Dendritic cell treated with granulocyte-macrophage colony-stimulating factor and Interleukin-4, amounts not matched to agents 40 ng/mL and 50 ng/mL, for 4 days (primary cell): ENCODE measurements at regions not wholly inside any gene's neighbourhood (a gene's known extent, or its start where the extent isn't known, plus 50 kb on each side); places are given as distances from the start of the nearest gene placed in this dataset.
"Not testable (repeated sequence)": the region's sequence is repeated elsewhere in the genome, so short reads cannot be mapped to it uniquely, and the experiment has no call there.

Source experiments
- H3K27ac Mint-ChIP-seq: one replicate; pipeline ENCODE4 v1.8.0; 2022; ENCODE audit warnings: mild to moderate bottlenecking, mixed read lengths
- H3K27me3 Mint-ChIP-seq: one replicate; pipeline ENCODE4 v1.8.0; 2022; ENCODE audit warnings: mild to moderate bottlenecking, mixed read lengths
- H3K36me3 Mint-ChIP-seq: one replicate; pipeline ENCODE4 v1.8.0; 2022; ENCODE audit warnings: low read depth, mixed read lengths
- H3K4me1 Mint-ChIP-seq: one replicate; pipeline ENCODE4 v1.8.0; 2022; ENCODE audit warnings: low read depth, mixed read lengths
- H3K4me3 Mint-ChIP-seq: one replicate; pipeline ENCODE4 v1.8.0; 2022; ENCODE audit warnings: mild to moderate bottlenecking, moderate library complexity, mixed read lengths
- H3K9me3 Mint-ChIP-seq: one replicate; pipeline ENCODE4 v1.8.0; 2022; ENCODE audit warnings: mixed read lengths
- intact Hi-C: fragments of 100-400 bp; cut with micrococcal nuclease; formaldehyde crosslinking; loops from one replicate; pipeline ENCODE4 v1.15.0; 2022

DNA sequence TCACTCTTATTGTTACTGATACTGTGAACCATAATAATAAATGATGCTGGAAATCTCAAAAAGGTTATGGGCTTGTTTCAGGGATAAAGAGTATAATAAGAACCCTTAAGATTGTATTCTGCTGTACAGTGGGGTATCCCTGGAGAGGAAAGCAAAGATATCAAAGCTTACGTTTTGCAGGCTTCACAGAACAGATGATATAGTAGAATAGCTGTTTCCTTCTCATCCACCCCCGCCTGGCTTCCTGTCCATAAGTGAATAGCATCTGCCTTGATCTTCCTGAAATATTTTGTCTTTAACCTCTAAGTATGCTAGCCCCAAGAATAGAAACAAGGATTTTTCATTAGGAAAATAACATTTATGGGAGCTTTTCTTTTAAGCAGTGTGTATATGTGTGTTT lies 345.3 kb downstream of the SRGAP2C start:
- H3K27ac Mint-ChIP-seq: peak overlapping the region; percentile 80
- H3K36me3 Mint-ChIP-seq, H3K4me3 Mint-ChIP-seq, H3K27me3 Mint-ChIP-seq, intact Hi-C loops, H3K9me3 Mint-ChIP-seq: not testable (repeated sequence)
- H3K4me1 Mint-ChIP-seq: peaks cover 21% of the 10 kb centered on the region

- H3K9me3 Mint-ChIP-seq, H3K4me3 Mint-ChIP-seq, intact Hi-C loops, H3K27me3 Mint-ChIP-seq, H3K36me3 Mint-ChIP-seq, H3K27ac Mint-ChIP-seq: not testable (repeated sequence)
- H3K4me1 Mint-ChIP-seq: peaks cover 21% of the 10 kb centered on the region
These were observed 347.0 kb downstream of the SRGAP2C start for GRCh38 chr1:121531747-121532146.

GRCh38 chr1:121538148-121538547 lies 353.4 kb downstream of the SRGAP2C start:
- H3K9me3 Mint-ChIP-seq, H3K27ac Mint-ChIP-seq, H3K27me3 Mint-ChIP-seq, H3K4me1 Mint-ChIP-seq, H3K4me3 Mint-ChIP-seq, H3K36me3 Mint-ChIP-seq, intact Hi-C loops: not testable (repeated sequence)

- intact Hi-C loops: no loop called here
- no peaks in the 10 kb centered on the region for H3K4me1 Mint-ChIP-seq
- no peak overlapping the region for H3K4me3 Mint-ChIP-seq
- H3K27me3 Mint-ChIP-seq: no peaks in the 10 kb centered on the region
- no peaks in the 10 kb centered on the region for H3K36me3 Mint-ChIP-seq
- no peak overlapping the region for H3K27ac Mint-ChIP-seq
- H3K9me3 Mint-ChIP-seq: no peaks in the 10 kb centered on the region
These were observed 354.3 kb downstream of the SRGAP2C start for GRCh38 chr1:121538943-121539575.

DNA sequence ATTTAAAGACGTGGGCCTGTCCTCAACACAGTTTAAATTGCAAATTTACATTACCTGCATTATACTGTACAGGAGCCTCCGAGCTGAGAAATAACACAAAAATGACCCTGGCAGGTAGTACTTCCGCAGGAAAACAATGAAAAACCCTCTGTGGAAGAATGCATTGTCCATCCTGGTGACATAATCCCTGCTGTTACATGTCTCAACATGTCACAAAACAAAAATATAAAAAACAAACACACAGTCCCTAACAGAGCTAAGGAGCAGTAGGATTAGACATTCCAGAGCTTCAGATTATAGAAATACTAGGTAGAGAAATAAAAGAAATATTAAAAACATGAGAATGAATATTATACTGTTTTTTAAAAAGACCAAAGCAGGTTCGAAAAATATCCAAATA lies 359.2 kb downstream of the SRGAP2C start:
- intact Hi-C loops, H3K27ac Mint-ChIP-seq, H3K36me3 Mint-ChIP-seq, H3K9me3 Mint-ChIP-seq, H3K4me3 Mint-ChIP-seq, H3K27me3 Mint-ChIP-seq: not testable (repeated sequence)
- peaks cover 15% of the 10 kb centered on the region for H3K4me1 Mint-ChIP-seq

GRCh38 chr1:121544500-121544899 lies 359.7 kb downstream of the SRGAP2C start:
- Mint-ChIP-seq H3K9me3 (no peaks in the 10 kb centered on the region), H3K36me3 (no peaks in the 10 kb centered on the region), H3K4me1 (peaks cover 15% of the 10 kb centered on the region), H3K4me3 (no peak overlapping the region), H3K27ac (no peak overlapping the region), H3K27me3 (no peaks in the 10 kb centered on the region)
- intact Hi-C loops: no loop called here

DNA sequence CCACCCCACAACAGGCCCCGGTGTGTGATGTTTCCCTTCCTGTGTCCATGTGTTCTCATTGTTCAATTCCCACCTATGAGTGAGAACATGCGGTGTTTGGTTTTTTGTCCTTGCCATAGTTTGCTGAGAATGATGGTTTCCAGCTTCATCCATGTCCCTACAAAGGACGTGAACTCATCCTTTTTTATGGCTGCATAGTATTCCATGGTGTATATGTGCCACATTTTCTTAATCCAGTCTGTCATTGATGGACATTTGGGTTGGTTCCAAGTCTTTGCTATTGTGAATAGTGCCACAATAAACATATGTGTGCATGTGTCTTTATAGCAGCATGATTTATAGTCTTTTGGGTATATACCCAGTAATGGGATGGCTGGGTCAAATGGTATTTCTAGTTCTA lies 361.1 kb downstream of the SRGAP2C start:
- H3K27me3 Mint-ChIP-seq, intact Hi-C loops, H3K9me3 Mint-ChIP-seq, H3K4me3 Mint-ChIP-seq, H3K36me3 Mint-ChIP-seq, H3K27ac Mint-ChIP-seq: not testable (repeated sequence)
- H3K4me1 Mint-ChIP-seq: peaks cover 15% of the 10 kb centered on the region

GRCh38 chr1:121546830-121547591 lies 362.2 kb downstream of the SRGAP2C start:
- Mint-ChIP-seq H3K36me3 (no peaks in the 10 kb centered on the region), H3K4me1 (peaks cover 15% of the 10 kb centered on the region), H3K4me3 (no peak overlapping the region), H3K9me3 (no peaks in the 10 kb centered on the region), H3K27me3 (no peaks in the 10 kb centered on the region), H3K27ac (no peak overlapping the region)
- intact Hi-C loops: no loop called here

- H3K27me3 Mint-ChIP-seq, H3K9me3 Mint-ChIP-seq, H3K4me3 Mint-ChIP-seq, intact Hi-C loops, H3K36me3 Mint-ChIP-seq, H3K27ac Mint-ChIP-seq: not testable (repeated sequence)
- H3K4me1 Mint-ChIP-seq: peaks cover 21% of the 10 kb centered on the region
These were observed 363.0 kb downstream of the SRGAP2C start for GRCh38 chr1:121547726-121548125.

DNA sequence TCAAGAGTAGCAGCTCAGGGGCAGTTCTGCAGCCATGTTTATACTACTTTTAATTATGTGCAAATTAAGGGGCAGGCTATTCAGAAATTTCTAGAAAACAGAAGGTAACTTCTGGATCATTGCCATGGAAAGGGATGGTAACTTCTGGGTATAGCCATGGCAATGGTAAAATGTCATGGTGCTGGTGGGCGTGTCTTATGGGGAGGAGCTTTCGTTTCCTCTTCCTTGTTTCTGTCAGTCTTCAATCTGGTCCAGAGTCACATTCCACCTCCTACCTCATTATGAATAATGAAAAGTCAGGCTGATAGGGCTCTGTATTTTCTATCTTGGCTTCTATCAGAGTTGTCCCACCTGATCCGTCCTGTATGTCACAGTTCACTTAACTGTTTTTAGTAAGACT lies 366.0 kb downstream of the SRGAP2C start:
- Mint-ChIP-seq H3K27ac (peak overlapping the region; percentile 42), H3K4me1 (peaks cover 24% of the 10 kb centered on the region)
- H3K4me3 Mint-ChIP-seq, H3K27me3 Mint-ChIP-seq, H3K9me3 Mint-ChIP-seq, intact Hi-C loops, H3K36me3 Mint-ChIP-seq: not testable (repeated sequence)

- peaks cover 21% of the 10 kb centered on the region for H3K4me1 Mint-ChIP-seq
- intact Hi-C loops, H3K36me3 Mint-ChIP-seq, H3K4me3 Mint-ChIP-seq, H3K27me3 Mint-ChIP-seq, H3K27ac Mint-ChIP-seq, H3K9me3 Mint-ChIP-seq: not testable (repeated sequence)
These were observed 366.7 kb downstream of the SRGAP2C start for GRCh38 chr1:121551491-121551890.

DNA sequence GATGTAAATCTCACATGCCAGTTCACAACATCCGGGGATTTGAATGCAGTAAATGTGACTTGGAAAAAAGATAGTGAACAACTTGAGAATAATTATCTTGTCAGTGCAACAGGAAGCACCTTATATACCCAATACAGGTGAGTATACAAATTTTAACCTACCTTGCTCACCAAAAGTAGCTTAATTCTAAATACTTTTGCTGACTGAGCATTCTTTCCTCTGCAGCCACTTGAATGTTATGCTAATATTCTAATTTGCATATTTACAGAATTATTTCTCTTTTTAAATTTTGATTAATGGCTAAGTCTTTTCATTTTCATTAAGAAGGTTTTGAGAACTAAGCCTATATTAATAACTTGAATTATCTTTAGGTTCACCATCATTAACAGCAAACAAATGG lies 371.8 kb downstream of the SRGAP2C start:
- H3K4me3 Mint-ChIP-seq, H3K9me3 Mint-ChIP-seq, intact Hi-C loops, H3K27ac Mint-ChIP-seq, H3K27me3 Mint-ChIP-seq, H3K36me3 Mint-ChIP-seq: not testable (repeated sequence)
- H3K4me1 Mint-ChIP-seq: peaks cover 26% of the 10 kb centered on the region

DNA sequence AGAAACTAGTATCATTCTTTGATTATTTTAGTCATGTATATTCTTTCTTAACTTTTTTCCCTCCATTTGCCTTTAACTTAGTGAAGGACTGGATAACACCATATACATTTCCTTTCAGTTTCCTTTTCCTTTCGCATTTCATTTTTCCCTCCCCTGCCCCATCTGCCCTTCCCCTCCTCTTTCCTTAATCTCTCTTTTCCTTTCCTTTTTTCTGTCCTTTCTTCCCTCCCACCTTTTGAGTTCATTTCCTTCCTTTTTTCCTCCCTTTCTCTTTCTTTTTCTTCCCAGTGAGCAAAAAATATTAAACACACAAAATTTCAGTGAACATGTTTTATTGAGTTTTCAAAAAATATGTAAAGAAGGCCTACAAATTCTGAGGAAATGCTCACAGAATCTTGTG lies 373.3 kb downstream of the SRGAP2C start:
- Mint-ChIP-seq H3K4me1 (peaks cover 21% of the 10 kb centered on the region), H3K27ac (peak overlapping the region; percentile 93)
- H3K36me3 Mint-ChIP-seq, H3K4me3 Mint-ChIP-seq, H3K9me3 Mint-ChIP-seq, H3K27me3 Mint-ChIP-seq, intact Hi-C loops: not testable (repeated sequence)

DNA sequence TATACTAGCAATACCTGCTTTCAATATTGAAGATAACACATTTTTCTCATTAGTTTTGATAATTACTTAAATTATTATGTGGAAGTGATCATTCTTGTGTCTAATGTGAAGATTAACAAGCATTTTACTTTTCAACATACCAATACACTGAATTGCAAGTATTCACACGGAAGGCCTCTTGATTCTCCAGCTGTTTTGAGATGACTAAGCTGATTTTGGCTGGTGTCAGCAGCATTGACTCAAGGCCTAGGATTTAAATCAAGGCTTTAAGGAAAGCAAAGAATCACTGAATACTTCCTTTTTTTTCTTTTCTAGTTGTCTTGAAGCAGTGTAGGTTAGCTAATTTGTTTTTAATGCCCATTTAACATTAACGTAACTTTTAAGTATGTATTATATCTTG lies 373.7 kb downstream of the SRGAP2C start:
- no peaks in the 10 kb centered on the region for H3K27me3 Mint-ChIP-seq
- H3K9me3 Mint-ChIP-seq: no peaks in the 10 kb centered on the region
- H3K27ac Mint-ChIP-seq: peak overlapping the region; percentile 93
- H3K36me3 Mint-ChIP-seq: peaks cover 6% of the 10 kb centered on the region
- H3K4me3 Mint-ChIP-seq: no peak overlapping the region
- peaks cover 21% of the 10 kb centered on the region for H3K4me1 Mint-ChIP-seq
- intact Hi-C loops: no loop called here

- Mint-ChIP-seq H3K4me3 (no peak overlapping the region), H3K36me3 (no peaks in the 10 kb centered on the region), H3K27me3 (no peaks in the 10 kb centered on the region), H3K4me1 (peaks cover under 1% of the 10 kb centered on the region), H3K27ac (no peak overlapping the region), H3K9me3 (no peaks in the 10 kb centered on the region)
- intact Hi-C loops: no loop called here
These were observed 381.6 kb downstream of the SRGAP2C start for GRCh38 chr1:121566346-121566745.
